Ramos (cell line): ENCODE measurements at regions not wholly inside any gene's neighbourhood (a gene's known extent, or its start where the extent isn't known, plus 50 kb on each side); places are given as distances from the start of the nearest gene placed in this dataset.

Experiments
- in situ Hi-C: fragments of 300-500 bp; cut with MboI; formaldehyde crosslinking; loops from one replicate; pipeline ENCODE4 v1.14.3; 2022; ENCODE audit warnings: low sequenced_read_pairs; ENCODE audit not compliant: unreplicated experiment

- in situ Hi-C loops: no loop called here
Observed at GRCh38 chr6:98639089-98639635, 195.2 kb upstream of the POU3F2 start.

GRCh38 chr6:98640366-98640765 is 194.0 kb upstream of the POU3F2 start:
- in situ Hi-C loops: no loop called here

GRCh38 chr6:98641949-98642719 is 192.2 kb upstream of the POU3F2 start:
- in situ Hi-C loops: no loop called here

GRCh38 chr6:98644063-98644462 is 190.3 kb upstream of the POU3F2 start:
- in situ Hi-C loops: no loop called here

- in situ Hi-C loops: no loop called here
Observed at GRCh38 chr6:98648211-98648914, 186.0 kb upstream of the POU3F2 start.

GRCh38 chr6:98650941-98651340 is 183.4 kb upstream of the POU3F2 start:
- in situ Hi-C loops: no loop called here

- in situ Hi-C loops: no loop called here
Observed at GRCh38 chr6:98653179-98653578, 181.2 kb upstream of the POU3F2 start.

- in situ Hi-C loops: no loop called here
Observed at GRCh38 chr6:98657764-98658163, 176.6 kb upstream of the POU3F2 start.

GRCh38 chr6:98669371-98669770 is 165.0 kb upstream of the POU3F2 start:
- in situ Hi-C loops: no loop called here

GRCh38 chr6:98670045-98670746 is 164.2 kb upstream of the POU3F2 start:
- in situ Hi-C loops: no loop called here

- in situ Hi-C loops: no loop called here
Observed at GRCh38 chr6:98672681-98673475, 161.5 kb upstream of the POU3F2 start.

- in situ Hi-C loops: no loop called here
Observed at GRCh38 chr6:98678481-98678880, 155.9 kb upstream of the POU3F2 start.

- in situ Hi-C loops: no loop called here
Observed at GRCh38 chr6:98686008-98686601, 148.3 kb upstream of the POU3F2 start.

- in situ Hi-C loops: no loop called here
Observed at GRCh38 chr6:98687752-98688151, 146.6 kb upstream of the POU3F2 start.

GRCh38 chr6:98695091-98695801 is 139.1 kb upstream of the POU3F2 start:
- in situ Hi-C loops: no loop called here

- in situ Hi-C loops: no loop called here
Observed at GRCh38 chr6:98711380-98711779, 123.0 kb upstream of the POU3F2 start.

GRCh38 chr6:98716341-98716740 is 118.0 kb upstream of the POU3F2 start:
- in situ Hi-C loops: no loop called here

- in situ Hi-C loops: no loop called here
Observed at GRCh38 chr6:98717322-98717877, 117.0 kb upstream of the POU3F2 start.

GRCh38 chr6:98717988-98718387 is 116.4 kb upstream of the POU3F2 start:
- in situ Hi-C loops: no loop called here
